GM21576 (cell line): ENCODE measurements at regions not wholly inside any gene's neighbourhood (a gene's known extent, or its start where the extent isn't known, plus 50 kb on each side); places are given as distances from the start of the nearest gene placed in this dataset.

Experiments
- ATAC-seq: cut with Tn5 transposase; IDR thresholded peaks from one replicate; pipeline ENCODE4 v1.9.1; 2021; ENCODE audit warnings: mild to moderate bottlenecking, moderate library complexity; ENCODE audit not compliant: unreplicated experiment

DNA sequence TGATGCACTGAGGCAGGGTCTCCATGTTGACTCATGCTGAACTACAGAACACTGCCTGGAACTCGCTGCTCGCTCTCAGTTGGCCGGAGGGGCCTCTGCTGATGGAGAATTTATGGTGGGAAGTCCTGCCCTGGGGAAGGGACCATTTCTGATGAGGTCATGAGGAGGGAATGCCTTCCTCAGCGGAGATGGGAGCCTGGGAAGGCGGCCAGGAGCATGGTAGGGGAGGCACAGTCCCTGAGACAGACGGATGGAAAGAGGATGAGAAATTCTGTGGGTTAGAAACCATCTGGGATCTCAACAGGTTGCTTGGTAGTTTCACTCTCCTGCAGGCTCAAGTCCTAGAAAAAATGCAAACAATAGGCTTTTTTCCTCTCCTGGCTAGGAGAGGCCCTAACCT lies 56.8 kb upstream of the TPM1 start:
- no peak for ATAC-seq

DNA sequence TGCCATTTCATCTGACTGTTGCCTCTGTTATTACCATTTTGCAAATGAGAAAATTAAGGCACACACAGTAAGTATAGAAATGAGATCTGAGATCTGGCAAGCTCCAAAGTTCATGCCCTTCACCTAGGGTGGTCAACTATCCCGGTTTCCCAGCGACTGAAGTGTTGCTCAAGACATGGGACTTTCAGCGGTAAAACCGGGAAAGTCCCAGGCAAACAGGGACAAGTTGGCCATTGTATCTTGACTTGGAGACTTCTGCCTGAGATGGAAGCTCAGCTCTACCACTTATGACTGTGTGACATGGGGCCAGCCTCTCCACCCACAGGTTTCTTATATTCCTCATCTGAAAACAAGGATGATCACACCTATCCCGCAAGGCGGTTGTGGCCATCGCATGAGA lies 55.6 kb upstream of the TPM1 start:
- ATAC-seq = no peak

DNA sequence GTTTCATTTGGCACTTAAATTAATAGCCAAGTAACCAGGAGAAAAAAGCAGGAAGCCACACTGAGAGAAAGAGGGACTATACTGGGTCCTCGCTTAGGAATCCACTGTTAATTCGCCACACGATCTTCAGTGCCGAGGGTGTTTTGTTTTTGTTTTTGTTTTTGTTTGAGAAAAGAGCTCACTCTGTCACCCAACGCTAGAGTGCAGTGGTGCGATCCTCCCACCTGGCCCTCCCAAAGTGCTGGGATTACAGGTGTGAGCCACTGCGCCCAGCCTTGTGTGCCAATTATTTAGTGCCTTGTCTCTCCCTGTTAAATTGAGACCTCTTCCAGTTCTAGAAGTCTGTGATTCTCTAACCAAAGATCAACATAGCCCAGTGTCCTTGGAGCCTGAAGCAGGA lies 53.8 kb upstream of the TPM1 start:
- no peak for ATAC-seq

DNA sequence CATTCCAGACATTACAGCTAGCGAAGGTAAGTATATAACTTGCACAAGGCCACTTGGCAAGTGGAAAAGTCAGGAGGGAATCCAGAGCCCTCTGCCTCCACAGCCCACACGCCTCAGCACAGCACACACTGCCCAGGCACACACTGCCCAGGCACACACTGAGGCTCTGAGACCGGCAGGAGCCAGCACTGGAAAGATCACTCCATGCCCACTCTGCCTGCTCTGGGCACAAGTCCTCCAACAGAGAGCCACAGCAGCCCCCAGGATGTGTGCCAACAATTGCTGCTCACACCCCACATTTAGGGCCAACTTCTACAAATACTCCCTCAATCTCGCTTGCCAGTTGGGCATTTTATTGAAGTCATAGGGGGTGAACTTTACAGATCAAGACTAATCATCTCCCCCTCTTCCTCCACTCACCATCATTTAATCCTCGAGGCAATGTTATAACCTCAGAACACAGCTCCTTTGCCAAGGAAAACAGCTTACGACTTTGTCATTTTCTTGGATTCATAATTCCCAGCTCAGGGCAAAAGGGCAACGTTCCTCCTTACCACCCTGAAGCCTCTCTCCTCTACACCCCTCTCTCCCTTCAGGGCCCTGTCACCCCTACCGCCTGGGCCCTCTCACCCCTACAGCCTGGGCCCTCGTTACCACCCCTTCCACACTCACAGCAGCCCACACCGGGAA lies 53.0 kb upstream of the TPM1 start:
- no peak for ATAC-seq

DNA sequence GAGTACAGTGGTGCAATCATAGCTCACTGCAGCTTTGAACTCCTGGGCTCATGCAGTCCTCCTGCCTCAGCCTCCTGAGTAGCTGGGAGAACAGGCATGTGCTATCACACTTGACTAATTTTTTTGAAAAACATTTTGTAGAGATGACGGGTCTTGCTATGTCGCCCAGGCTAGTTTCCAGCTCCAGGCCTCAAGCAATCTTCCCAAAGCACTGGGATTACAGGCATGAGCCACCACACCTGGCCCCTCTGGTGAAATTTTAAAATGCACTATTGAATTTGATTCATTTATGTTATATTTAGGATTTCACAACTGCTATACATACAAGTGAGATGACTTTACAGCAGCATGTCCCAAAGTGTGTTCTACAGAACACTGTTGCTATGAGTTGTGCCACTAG lies 50.8 kb upstream of the TPM1 start:
- no peak for ATAC-seq

DNA sequence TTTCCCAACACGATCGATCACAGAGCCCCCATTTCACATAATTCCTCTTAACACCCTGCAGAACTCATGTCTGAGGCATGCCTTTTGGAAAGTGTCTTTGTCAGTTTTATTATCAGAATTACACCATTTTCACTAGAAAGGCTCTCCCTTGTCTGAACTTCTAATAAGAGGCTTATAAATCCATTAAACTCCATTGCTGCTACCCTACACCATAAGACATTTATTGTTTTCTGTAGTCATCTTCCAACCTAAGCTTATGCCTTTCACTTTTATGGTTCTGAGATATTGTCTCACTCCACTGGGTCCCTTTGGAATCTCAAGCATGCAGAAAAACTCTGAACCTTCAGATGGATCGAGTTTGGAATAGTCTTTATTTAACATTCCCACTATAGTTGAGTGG lies 50.2 kb upstream of the TPM1 start:
- ATAC-seq = no peak
